ENCODE measurements at regions not wholly inside any gene's neighbourhood (a gene's known extent, or its start where the extent isn't known, plus 50 kb on each side); places are given as distances from the start of the nearest gene placed in this dataset.

- Mint-ChIP-seq H3K9me3 (peaks cover 9 to 20% (median 18%) of the 10 kb centered on the region in 3 donors), H3K4me3 (no peak overlapping the region), H3K4me1 (no peaks in the 10 kb centered on the region), H3K27ac (no peak overlapping the region), H3K36me3 (no peaks in the 10 kb centered on the region), H3K27me3 (no peaks in the 10 kb centered on the region)
- Histone ChIP-seq H3K27me3 (replicated peaks in 1 of 2; ENCODE audit: control insufficient read depth in 2 of 2, extremely low read depth in 1 of 2, insufficient read depth in 2 of 2, low read length in 1 of 2) (no peaks in the 10 kb centered on the region), H3K36me3 (ENCODE audit: control insufficient read depth in 2 of 2, extremely low read depth in 1 of 2, insufficient read depth in 1 of 2, low read length in 1 of 2) (no peaks in the 10 kb centered on the region), H3K4me1 (ENCODE audit: control insufficient read depth in 1 of 2, extremely low read depth in 1 of 2, insufficient read depth in 2 of 2, low read length in 2 of 2) (no peaks in the 10 kb centered on the region), H3K9me3 (no peaks in the 10 kb centered on the region), H3K27ac (ENCODE audit: low read length) (no peak overlapping the region), H3K4me3 (ENCODE audit: control insufficient read depth in 1 of 2, extremely low read depth in 1 of 2, low read length in 1 of 2) (no peak overlapping the region)
- DNase-seq (no peak), ATAC-seq (replicated peaks in 1 of 4) (no peak)
- ChIA-PET CTCF (no interaction called here), POLR2A (no interaction called here)
- WGBS (ENCODE audit: insufficient coverage): no CpG with 5 or more reads among the region's 5 CpGs
These were observed 1060.6 kb upstream of the AUTS2 start for GRCh38 chr7:68537774-68538071.

- H3K9me3 Mint-ChIP-seq: peaks cover 11 to 25% (median 18%) of the 10 kb centered on the region in 3 donors
- H3K4me1 Mint-ChIP-seq: no peaks in the 10 kb centered on the region
- CTCF ChIA-PET: no interaction called here
These were observed 1055.4 kb upstream of the AUTS2 start for GRCh38 chr7:68542831-68543230.

GRCh38 chr7:68544851-68545250 lies 1053.4 kb upstream of the AUTS2 start:
- H3K4me3 ChIP-seq (ENCODE audit: control insufficient read depth in 1 of 2, extremely low read depth in 1 of 2, low read length in 1 of 2): no peak overlapping the region
- no peak overlapping the region for H3K27ac Mint-ChIP-seq
- H3K4me3 Mint-ChIP-seq: no peak overlapping the region
- H3K36me3 Mint-ChIP-seq: no peaks in the 10 kb centered on the region
- H3K4me1 ChIP-seq (ENCODE audit: control insufficient read depth in 1 of 2, extremely low read depth in 1 of 2, insufficient read depth in 2 of 2, low read length in 2 of 2): no peaks in the 10 kb centered on the region
- no peak for DNase-seq
- ATAC-seq (replicated peaks in 1 of 4): no peak
- H3K4me1 Mint-ChIP-seq: no peaks in the 10 kb centered on the region
- WGBS (ENCODE audit: insufficient coverage): 38% methylated on average over 2 of the region's 4 CpGs
- no peaks in the 10 kb centered on the region for H3K27me3 ChIP-seq (replicated peaks in 1 of 2; ENCODE audit: control insufficient read depth in 2 of 2, extremely low read depth in 1 of 2, insufficient read depth in 2 of 2, low read length in 1 of 2)
- peaks cover 10 to 19% (median 13%) of the 10 kb centered on the region in 3 donors for H3K9me3 Mint-ChIP-seq
- H3K27ac ChIP-seq (ENCODE audit: low read length): no peak overlapping the region
- no peaks in the 10 kb centered on the region for H3K27me3 Mint-ChIP-seq
- H3K9me3 ChIP-seq: no peaks in the 10 kb centered on the region
- H3K36me3 ChIP-seq (ENCODE audit: control insufficient read depth in 2 of 2, extremely low read depth in 1 of 2, insufficient read depth in 1 of 2, low read length in 1 of 2): no peaks in the 10 kb centered on the region
- CTCF ChIA-PET: interaction anchor here in 1 of 2 donors (0.6 to 1.0 kb wide), 2 partner anchors 14 to 19 kb away, joined by 4 to 8 read pairs; no protein-coding TSS in a partner anchor
- POLR2A ChIA-PET: no interaction called here

More at GRCh38 chr7:68542831-68543230, 1055.4 kb upstream of the AUTS2 start:
- Histone ChIP-seq H3K27me3 (replicated peaks in 1 of 2; ENCODE audit: control insufficient read depth in 2 of 2, extremely low read depth in 1 of 2, insufficient read depth in 2 of 2, low read length in 1 of 2) (no peaks in the 10 kb centered on the region), H3K4me1 (ENCODE audit: control insufficient read depth in 1 of 2, extremely low read depth in 1 of 2, insufficient read depth in 2 of 2, low read length in 2 of 2) (no peaks in the 10 kb centered on the region), H3K36me3 (ENCODE audit: control insufficient read depth in 2 of 2, extremely low read depth in 1 of 2, insufficient read depth in 1 of 2, low read length in 1 of 2) (no peaks in the 10 kb centered on the region), H3K27ac (ENCODE audit: low read length) (no peak overlapping the region), H3K9me3 (no peaks in the 10 kb centered on the region), H3K4me3 (ENCODE audit: control insufficient read depth in 1 of 2, extremely low read depth in 1 of 2, low read length in 1 of 2) (no peak overlapping the region)
- WGBS (ENCODE audit: insufficient coverage): no CpG with 5 or more reads among the region's 3 CpGs
- no peak for ATAC-seq (replicated peaks in 1 of 4)
- Mint-ChIP-seq H3K27me3 (no peaks in the 10 kb centered on the region), H3K36me3 (no peaks in the 10 kb centered on the region), H3K27ac (no peak overlapping the region), H3K4me3 (no peak overlapping the region)
- DNase-seq: no peak
- POLR2A ChIA-PET: no interaction called here

- H3K36me3 ChIP-seq (ENCODE audit: control insufficient read depth in 2 of 2, extremely low read depth in 1 of 2, insufficient read depth in 1 of 2, low read length in 1 of 2): no peaks in the 10 kb centered on the region
- no peak overlapping the region for H3K27ac ChIP-seq (ENCODE audit: low read length)
- no peak overlapping the region for H3K4me3 ChIP-seq (ENCODE audit: control insufficient read depth in 1 of 2, extremely low read depth in 1 of 2, low read length in 1 of 2)
- H3K4me3 Mint-ChIP-seq: no peak overlapping the region
- peaks cover 2 to 19% (median 10%) of the 10 kb centered on the region in 3 donors for H3K9me3 Mint-ChIP-seq
- no peaks in the 10 kb centered on the region for H3K36me3 Mint-ChIP-seq
- POLR2A ChIA-PET: no interaction called here
- CTCF ChIA-PET: no interaction called here
- H3K27me3 Mint-ChIP-seq: no peaks in the 10 kb centered on the region
- no peak for ATAC-seq (replicated peaks in 1 of 4)
- no peaks in the 10 kb centered on the region for H3K4me1 ChIP-seq (ENCODE audit: control insufficient read depth in 1 of 2, extremely low read depth in 1 of 2, insufficient read depth in 2 of 2, low read length in 2 of 2)
- no peak overlapping the region for H3K27ac Mint-ChIP-seq
- no CpG with 5 or more reads among the region's 6 CpGs for WGBS (ENCODE audit: insufficient coverage)
- H3K27me3 ChIP-seq (replicated peaks in 1 of 2; ENCODE audit: control insufficient read depth in 2 of 2, extremely low read depth in 1 of 2, insufficient read depth in 2 of 2, low read length in 1 of 2): no peaks in the 10 kb centered on the region
- no peak for DNase-seq
- no peaks in the 10 kb centered on the region for H3K4me1 Mint-ChIP-seq
- H3K9me3 ChIP-seq: no peaks in the 10 kb centered on the region
These were observed 1051.1 kb upstream of the AUTS2 start for GRCh38 chr7:68547181-68547580.

- no peak overlapping the region for H3K27ac Mint-ChIP-seq
- H3K4me1 ChIP-seq (ENCODE audit: control insufficient read depth in 1 of 2, extremely low read depth in 1 of 2, insufficient read depth in 2 of 2, low read length in 2 of 2): no peaks in the 10 kb centered on the region
These were observed 1050.5 kb upstream of the AUTS2 start for GRCh38 chr7:68547799-68548198.

GRCh38 chr7:68550027-68550426 lies 1048.2 kb upstream of the AUTS2 start:
- no peaks in the 10 kb centered on the region for H3K36me3 Mint-ChIP-seq
- no peak for ATAC-seq (replicated peaks in 1 of 4)
- 100% methylated on average over 1 of the region's 2 CpGs for WGBS (ENCODE audit: insufficient coverage)
- H3K9me3 ChIP-seq: no peaks in the 10 kb centered on the region
- H3K36me3 ChIP-seq (ENCODE audit: control insufficient read depth in 2 of 2, extremely low read depth in 1 of 2, insufficient read depth in 1 of 2, low read length in 1 of 2): no peaks in the 10 kb centered on the region
- no peak overlapping the region for H3K27ac Mint-ChIP-seq
- CTCF ChIA-PET: interaction anchor here in 1 of 2 donors (0.7 kb wide), 1 partner anchor 11 kb away, joined by 3 read pairs; no protein-coding TSS in a partner anchor
- no peaks in the 10 kb centered on the region for H3K4me1 ChIP-seq (ENCODE audit: control insufficient read depth in 1 of 2, extremely low read depth in 1 of 2, insufficient read depth in 2 of 2, low read length in 2 of 2)
- H3K27ac ChIP-seq (ENCODE audit: low read length): no peak overlapping the region
- DNase-seq: no peak
- no peaks in the 10 kb centered on the region for H3K4me1 Mint-ChIP-seq
- no peak overlapping the region for H3K4me3 Mint-ChIP-seq
- peaks cover 5 to 23% (median 10%) of the 10 kb centered on the region in 3 donors for H3K9me3 Mint-ChIP-seq
- no peaks in the 10 kb centered on the region for H3K27me3 ChIP-seq (replicated peaks in 1 of 2; ENCODE audit: control insufficient read depth in 2 of 2, extremely low read depth in 1 of 2, insufficient read depth in 2 of 2, low read length in 1 of 2)
- H3K27me3 Mint-ChIP-seq: no peaks in the 10 kb centered on the region
- POLR2A ChIA-PET: no interaction called here
- H3K4me3 ChIP-seq (ENCODE audit: control insufficient read depth in 1 of 2, extremely low read depth in 1 of 2, low read length in 1 of 2): no peak overlapping the region

More at GRCh38 chr7:68547799-68548198, 1050.5 kb upstream of the AUTS2 start:
- Histone ChIP-seq H3K27me3 (replicated peaks in 1 of 2; ENCODE audit: control insufficient read depth in 2 of 2, extremely low read depth in 1 of 2, insufficient read depth in 2 of 2, low read length in 1 of 2) (no peaks in the 10 kb centered on the region), H3K36me3 (ENCODE audit: control insufficient read depth in 2 of 2, extremely low read depth in 1 of 2, insufficient read depth in 1 of 2, low read length in 1 of 2) (no peaks in the 10 kb centered on the region), H3K27ac (ENCODE audit: low read length) (no peak overlapping the region), H3K9me3 (no peaks in the 10 kb centered on the region), H3K4me3 (ENCODE audit: control insufficient read depth in 1 of 2, extremely low read depth in 1 of 2, low read length in 1 of 2) (no peak overlapping the region)
- Mint-ChIP-seq H3K4me3 (no peak overlapping the region), H3K36me3 (no peaks in the 10 kb centered on the region), H3K27me3 (no peaks in the 10 kb centered on the region), H3K9me3 (peaks cover 2 to 19% (median 10%) of the 10 kb centered on the region in 3 donors), H3K4me1 (no peaks in the 10 kb centered on the region)
- ATAC-seq (replicated peaks in 1 of 4): no peak
- CTCF ChIA-PET: no interaction called here
- POLR2A ChIA-PET: no interaction called here
- DNase-seq: no peak
- WGBS (ENCODE audit: insufficient coverage): no CpG with 5 or more reads among the region's 10 CpGs

- ATAC-seq (replicated peaks in 1 of 4) (no peak), DNase-seq (no peak)
- Mint-ChIP-seq H3K36me3 (no peaks in the 10 kb centered on the region), H3K4me1 (no peaks in the 10 kb centered on the region), H3K9me3 (peaks cover 5 to 22% (median 10%) of the 10 kb centered on the region in 3 donors), H3K27ac (no peak overlapping the region), H3K4me3 (no peak overlapping the region), H3K27me3 (no peaks in the 10 kb centered on the region)
- WGBS (ENCODE audit: insufficient coverage): 80% methylated on average over 1 of the region's 3 CpGs
- CTCF ChIA-PET: interaction anchor here in 1 of 2 donors (0.7 kb wide), 1 partner anchor 11 kb away, joined by 3 read pairs; no protein-coding TSS in a partner anchor
- Histone ChIP-seq H3K36me3 (ENCODE audit: control insufficient read depth in 2 of 2, extremely low read depth in 1 of 2, insufficient read depth in 1 of 2, low read length in 1 of 2) (no peaks in the 10 kb centered on the region), H3K4me3 (ENCODE audit: control insufficient read depth in 1 of 2, extremely low read depth in 1 of 2, low read length in 1 of 2) (no peak overlapping the region), H3K9me3 (no peaks in the 10 kb centered on the region), H3K27me3 (replicated peaks in 1 of 2; ENCODE audit: control insufficient read depth in 2 of 2, extremely low read depth in 1 of 2, insufficient read depth in 2 of 2, low read length in 1 of 2) (no peaks in the 10 kb centered on the region), H3K27ac (ENCODE audit: low read length) (no peak overlapping the region), H3K4me1 (ENCODE audit: control insufficient read depth in 1 of 2, extremely low read depth in 1 of 2, insufficient read depth in 2 of 2, low read length in 2 of 2) (no peaks in the 10 kb centered on the region)
- POLR2A ChIA-PET: no interaction called here
These were observed 1047.6 kb upstream of the AUTS2 start for GRCh38 chr7:68550635-68551034.
